Common myeloid progenitor, CD34-positive (primary cell): ENCODE measurements at regions not wholly inside any gene's neighbourhood (a gene's known extent, or its start where the extent isn't known, plus 50 kb on each side); places are given as distances from the start of the nearest gene placed in this dataset.

ENCODE experiments used
- CTCF ChIA-PET: fragments of 350-600 bp; sonication (Branson Sonifier 250); formaldehyde crosslinking; loops from one replicate; lab custom pipeline; 2021; ENCODE audit warnings: antibody characterized with exemption; lab: Charles Lee
- POLR2A ChIA-PET: fragments of 350-600 bp; sonication (Branson Sonifier 250); formaldehyde crosslinking; loops from one replicate; lab custom pipeline; 2021; ENCODE audit warnings: antibody characterized with exemption; lab: Charles Lee
- DNase-seq, 3 donors: peaks; one replicate each; pipeline versions ENCODE4 v3.0.0 to v3.0.0-alpha.2; 2013
- H3K27ac ChIP-seq, 2 experiments: 1 replicate in 1 of 2; 2 replicates in 1 of 2; pipeline ENCODE4 v1.7.0; 2013; ENCODE audit warnings: inconsistent platforms in 2 of 2, low read length in 2 of 2, mild to moderate bottlenecking in 2 of 2, low read depth in 1 of 2, moderate library complexity in 1 of 2; ENCODE audit not compliant: severe bottlenecking in 2 of 2, insufficient read depth in 1 of 2, poor library complexity in 1 of 2
- H3K27me3 ChIP-seq, 5 experiments: replicated peaks in 2 of 5; 1 replicate in 3 of 5; 2 replicates in 2 of 5; pipeline versions ENCODE4 v1.6.1 to v1.7.0; 2013; ENCODE audit warnings: low read length in 4 of 5, mild to moderate bottlenecking in 2 of 5, moderate library complexity in 2 of 5, inconsistent platforms in 1 of 5; ENCODE audit not compliant: insufficient read depth in 5 of 5, control insufficient read depth in 4 of 5
- H3K36me3 ChIP-seq, 4 experiments: 1 replicate in 2 of 4; 2 replicates in 2 of 4; pipeline versions ENCODE4 v1.6.1 to v1.7.0; 2013; ENCODE audit warnings: low read length in 3 of 4, control low read depth in 1 of 4, mild to moderate bottlenecking in 1 of 4; ENCODE audit not compliant: control insufficient read depth in 4 of 4, insufficient read depth in 4 of 4
- H3K4me1 ChIP-seq, 4 experiments: 1 replicate in 3 of 4; 2 replicates in 1 of 4; pipeline versions ENCODE4 v1.6.1 to v1.7.1; 2013; ENCODE audit warnings: low read length in 3 of 4, mild to moderate bottlenecking in 3 of 4, control low read depth in 1 of 4, inconsistent platforms in 1 of 4, moderate library complexity in 1 of 4; ENCODE audit not compliant: control insufficient read depth in 4 of 4, insufficient read depth in 4 of 4; ENCODE audit errors: control extremely low read depth in 1 of 4
- H3K4me3 ChIP-seq, 7 experiments: 1 replicate in 4 of 7; 2 replicates in 3 of 7; pipeline versions ENCODE4 v1.5.1 to v1.7.0; 2013; ENCODE audit warnings: mild to moderate bottlenecking in 7 of 7, low read length in 6 of 7, moderate library complexity in 6 of 7, inconsistent platforms in 2 of 7, low read depth in 2 of 7, control low read depth in 1 of 7; ENCODE audit not compliant: insufficient read depth in 4 of 7, control insufficient read depth in 1 of 7; ENCODE audit errors: extremely low read depth in 1 of 7
- H3K9me3 ChIP-seq, 5 experiments: 1 replicate in 4 of 5; 2 replicates in 1 of 5; pipeline versions ENCODE4 v1.6.1 to v1.7.1; 2013; ENCODE audit warnings: low read length in 4 of 5, mild to moderate bottlenecking in 2 of 5, inconsistent platforms in 1 of 5, low read depth in 1 of 5, moderate library complexity in 1 of 5; ENCODE audit not compliant: control insufficient read depth in 4 of 5, insufficient read depth in 2 of 5; ENCODE audit errors: control extremely low read depth in 1 of 5
- WGBS: methylation state at CpG from one replicate; pipeline ENCODE4 v1.1.5; 2013; ENCODE audit not compliant: insufficient coverage; 5-methylcytosine and 5-hydroxymethylcytosine counted together

- 100% methylated on average over 1 of the region's 1 CpG for WGBS
- Histone ChIP-seq H3K27ac (no peak overlapping the region), H3K4me1 (peaks cover 0 to 4% (median 0%) of the 10 kb centered on the region in 4 experiments), H3K27me3 (no peaks in the 10 kb centered on the region), H3K36me3 (no peaks in the 10 kb centered on the region), H3K4me3 (no peak overlapping the region), H3K9me3 (no peaks in the 10 kb centered on the region)
- ChIA-PET POLR2A (no interaction called here), CTCF (no interaction called here)
- DNase-seq: no peak
These were observed 622.8 kb upstream of the NRSN1 start for GRCh38 chr6:23503173-23503572.

GRCh38 chr6:23505026-23505425 is 621.0 kb upstream of the NRSN1 start:
- Histone ChIP-seq H3K27me3 (no peaks in the 10 kb centered on the region), H3K4me1 (no peaks in the 10 kb centered on the region), H3K36me3 (no peaks in the 10 kb centered on the region), H3K4me3 (no peak overlapping the region), H3K9me3 (no peaks in the 10 kb centered on the region), H3K27ac (no peak overlapping the region)
- DNase-seq: no peak
- ChIA-PET POLR2A (no interaction called here), CTCF (no interaction called here)
- WGBS: 94% methylated on average over 2 of the region's 3 CpGs

GRCh38 chr6:23510778-23511510 is 615.1 kb upstream of the NRSN1 start:
- H3K9me3 ChIP-seq: no peaks in the 10 kb centered on the region
- CTCF ChIA-PET: no interaction called here
- no peaks in the 10 kb centered on the region for H3K4me1 ChIP-seq
- POLR2A ChIA-PET: no interaction called here
- no peak overlapping the region for H3K27ac ChIP-seq
- no CpG with 5 or more reads among the region's 2 CpGs for WGBS
- DNase-seq: no peak
- H3K4me3 ChIP-seq: no peak overlapping the region
- H3K36me3 ChIP-seq: no peaks in the 10 kb centered on the region
- H3K27me3 ChIP-seq: no peaks in the 10 kb centered on the region

DNA sequence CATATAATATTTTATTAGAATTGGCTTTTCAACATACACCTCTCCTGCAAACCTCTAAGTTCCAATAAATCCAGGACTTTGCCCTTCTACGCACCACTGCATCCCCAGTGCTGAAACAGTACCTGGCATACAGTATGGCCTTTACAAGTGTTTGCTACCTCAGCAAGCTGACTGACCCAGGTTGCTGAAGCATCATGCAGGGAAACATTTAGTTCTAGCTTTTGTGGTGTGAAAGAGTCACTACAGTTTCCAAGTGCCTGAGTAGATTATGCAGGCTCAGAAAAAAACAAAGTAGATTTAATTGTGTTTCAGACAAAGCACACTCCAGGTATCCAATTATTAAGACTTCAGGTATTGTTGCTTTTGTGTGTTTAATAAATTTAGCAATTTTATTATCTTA is 614.2 kb upstream of the NRSN1 start:
- CTCF ChIA-PET: no interaction called here
- no peak for DNase-seq
- POLR2A ChIA-PET: no interaction called here
- no peaks in the 10 kb centered on the region for H3K27me3 ChIP-seq
- H3K4me3 ChIP-seq: no peak overlapping the region
- WGBS: 100% methylated on average over 1 of the region's 1 CpG
- no peak overlapping the region for H3K27ac ChIP-seq
- H3K36me3 ChIP-seq: no peaks in the 10 kb centered on the region
- no peaks in the 10 kb centered on the region for H3K9me3 ChIP-seq
- no peaks in the 10 kb centered on the region for H3K4me1 ChIP-seq

DNA sequence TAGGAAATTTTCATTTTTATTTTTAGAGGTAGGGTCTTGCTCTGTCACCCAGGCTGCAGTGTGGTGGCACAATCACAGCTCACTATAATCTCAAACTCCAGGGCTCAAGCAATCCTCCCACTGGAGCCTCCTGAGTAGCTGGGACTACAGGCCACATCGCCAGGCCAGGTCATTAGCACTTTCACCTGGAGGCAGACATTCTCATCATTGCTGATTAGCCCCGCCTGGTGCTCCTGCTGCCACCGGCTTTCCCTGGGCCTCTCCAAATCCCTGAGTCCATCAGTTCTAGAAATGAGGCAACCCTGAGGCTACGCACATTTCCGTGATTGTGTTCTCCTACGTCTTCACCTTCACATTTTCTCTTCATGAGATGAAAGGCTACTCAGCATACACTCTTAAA is 607.7 kb upstream of the NRSN1 start:
- WGBS: 82% methylated on average over 3 of the region's 6 CpGs

DNA sequence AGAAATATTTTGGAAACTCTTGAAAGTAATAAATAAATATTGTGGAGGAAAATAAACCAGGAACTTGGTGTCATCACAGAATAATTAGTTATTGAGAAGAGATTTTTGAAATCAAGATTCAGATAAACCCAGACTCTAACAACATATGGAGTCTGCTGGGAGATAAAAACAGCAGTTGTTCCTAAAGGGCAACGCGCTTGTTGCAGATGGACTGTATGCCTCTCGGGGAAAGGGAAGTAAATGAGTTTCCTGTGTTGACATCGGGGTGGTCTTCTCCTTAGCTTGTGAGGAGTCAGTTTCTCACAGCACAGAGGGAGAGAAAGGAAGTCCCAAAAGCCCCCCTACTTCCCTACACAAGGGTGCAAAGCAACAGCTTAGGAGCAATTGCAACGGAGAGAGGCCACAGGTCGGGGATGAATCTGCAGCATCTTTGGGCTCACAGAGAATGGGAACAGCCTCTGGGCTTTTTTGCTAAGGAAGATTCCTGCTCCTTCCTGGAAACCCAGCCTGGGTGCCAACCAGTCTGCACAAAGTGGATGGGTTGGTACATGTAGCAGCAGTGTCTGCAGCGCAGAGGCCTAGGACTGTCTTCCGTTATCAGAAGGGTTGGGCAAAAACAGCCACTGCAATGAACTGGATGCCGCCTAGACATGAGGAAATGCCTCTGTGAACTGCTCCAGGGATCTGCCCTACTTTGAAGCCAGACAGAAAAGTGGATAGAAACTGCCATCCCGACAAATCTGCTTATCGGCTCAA is 603.0 kb upstream of the NRSN1 start:
- no peaks in the 10 kb centered on the region for H3K9me3 ChIP-seq
- no peak for DNase-seq
- ChIA-PET POLR2A (no interaction called here), CTCF (no interaction called here)
- 88% methylated on average over 7 of the region's 11 CpGs for WGBS
- H3K4me1 ChIP-seq: peaks cover 0 to 9% (median 2%) of the 10 kb centered on the region in 4 experiments
- H3K36me3 ChIP-seq: no peaks in the 10 kb centered on the region
- no peak overlapping the region for H3K27ac ChIP-seq
- no peaks in the 10 kb centered on the region for H3K27me3 ChIP-seq
- H3K4me3 ChIP-seq: no peak overlapping the region

More for the DNA sequence above, 607.7 kb upstream of the NRSN1 start:
- no peaks in the 10 kb centered on the region for H3K36me3 ChIP-seq
- H3K27me3 ChIP-seq: no peaks in the 10 kb centered on the region
- no peak overlapping the region for H3K27ac ChIP-seq
- no peak overlapping the region for H3K4me3 ChIP-seq
- ChIA-PET CTCF (no interaction called here), POLR2A (no interaction called here)
- DNase-seq: no peak
- H3K9me3 ChIP-seq: no peaks in the 10 kb centered on the region
- H3K4me1 ChIP-seq: peaks cover 0 to 7% (median 2%) of the 10 kb centered on the region in 4 experiments

DNA sequence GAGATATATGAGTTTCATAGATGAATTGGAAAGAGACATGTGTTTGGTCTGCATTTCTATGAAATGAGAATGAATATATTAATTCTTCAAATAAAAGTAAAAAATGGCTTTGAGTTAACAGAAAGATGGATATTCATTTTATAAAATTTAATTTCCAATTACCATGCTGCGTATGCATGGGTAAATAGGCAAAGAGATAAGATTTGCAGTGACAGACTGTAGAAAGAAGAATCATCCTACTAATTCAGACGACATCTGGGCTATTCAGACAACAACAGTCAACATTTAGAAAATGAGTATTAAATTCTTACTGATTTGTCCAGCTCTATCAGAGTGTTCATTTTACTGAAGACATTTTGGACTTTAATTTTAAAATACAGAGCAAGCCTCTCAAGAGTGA is 602.2 kb upstream of the NRSN1 start:
- WGBS: no CpG with 5 or more reads among the region's 2 CpGs
- POLR2A ChIA-PET: no interaction called here

More for the DNA sequence above, 602.2 kb upstream of the NRSN1 start:
- no peaks in the 10 kb centered on the region for H3K9me3 ChIP-seq
- no peak overlapping the region for H3K27ac ChIP-seq
- H3K4me1 ChIP-seq: peaks cover 0 to 9% (median 2%) of the 10 kb centered on the region in 4 experiments
- DNase-seq: no peak
- no peaks in the 10 kb centered on the region for H3K27me3 ChIP-seq
- H3K4me3 ChIP-seq: no peak overlapping the region
- H3K36me3 ChIP-seq: no peaks in the 10 kb centered on the region
- CTCF ChIA-PET: no interaction called here
